Activated CD4-positive, alpha-beta T cell treated with anti-CD3 and anti-CD28 coated beads for 48 hours (primary cell): ENCODE measurements at regions not wholly inside any gene's neighbourhood (a gene's known extent, or its start where the extent isn't known, plus 50 kb on each side); places are given as distances from the start of the nearest gene placed in this dataset.
"Not testable (repeated sequence)": the region's sequence is repeated elsewhere in the genome, so short reads cannot be mapped to it uniquely, and the experiment has no call there.

Source experiments
- DNase-seq: peaks from one replicate; pipeline ENCODE4 v3.0.0-alpha.2; 2020

- DNase-seq, result peak; percentile 51
These were observed 101.3 kb downstream of the AKAP11 start for GRCh38 chr13:42373048-42373812.

GRCh38 chr13:42375663-42376062 lies 103.7 kb downstream of the AKAP11 start:
- no peak for DNase-seq

- DNase-seq, result peak; percentile 35
These were observed 105.9 kb downstream of the AKAP11 start for GRCh38 chr13:42377640-42378382.

GRCh38 chr13:42378383-42378780 lies 106.4 kb downstream of the AKAP11 start:
- DNase-seq, result peak; percentile 48

GRCh38 chr13:42379241-42379640 lies 107.3 kb downstream of the AKAP11 start:
- DNase-seq, result no peak

- DNase-seq, result peak; percentile 34
These were observed 108.6 kb downstream of the AKAP11 start for GRCh38 chr13:42380420-42381164.

GRCh38 chr13:42381165-42381425 lies 109.1 kb downstream of the AKAP11 start:
- no peak for DNase-seq

- DNase-seq, result not testable (repeated sequence)
These were observed 109.5 kb downstream of the AKAP11 start for GRCh38 chr13:42381426-42381825.

GRCh38 chr13:42383025-42383424 lies 111.1 kb downstream of the AKAP11 start:
- DNase-seq, result no peak

GRCh38 chr13:42384265-42384664 lies 112.3 kb downstream of the AKAP11 start:
- DNase-seq, result no peak

GRCh38 chr13:42388326-42388725 lies 116.4 kb downstream of the AKAP11 start:
- no peak for DNase-seq

GRCh38 chr13:42389041-42389440 lies 117.1 kb downstream of the AKAP11 start:
- no peak for DNase-seq

GRCh38 chr13:42392180-42392579 lies 120.2 kb downstream of the AKAP11 start:
- no peak for DNase-seq

GRCh38 chr13:42392716-42393572 lies 121.0 kb downstream of the AKAP11 start:
- DNase-seq, result peak; percentile 54

GRCh38 chr13:42393573-42394360 lies 121.8 kb downstream of the AKAP11 start:
- DNase-seq, result peak; percentile 42

- peak; percentile 27 for DNase-seq
These were observed 122.4 kb downstream of the AKAP11 start for GRCh38 chr13:42394361-42394708.

- no peak for DNase-seq
These were observed 122.7 kb downstream of the AKAP11 start for GRCh38 chr13:42394711-42395085.

- DNase-seq, result peak; percentile 67
These were observed 123.3 kb downstream of the AKAP11 start for GRCh38 chr13:42395086-42395821.

- peak; percentile 82 for DNase-seq
These were observed 124.5 kb downstream of the AKAP11 start for GRCh38 chr13:42396501-42396900.

GRCh38 chr13:42396901-42397655 lies 125.1 kb downstream of the AKAP11 start:
- DNase-seq, result peak; percentile 55

- DNase-seq, result no peak
These were observed 126.6 kb downstream of the AKAP11 start for GRCh38 chr13:42398533-42398932.
